ENCODE measurements at regions not wholly inside any gene's neighbourhood (a gene's known extent, or its start where the extent isn't known, plus 50 kb on each side); places are given as distances from the start of the nearest gene placed in this dataset.

DNA sequence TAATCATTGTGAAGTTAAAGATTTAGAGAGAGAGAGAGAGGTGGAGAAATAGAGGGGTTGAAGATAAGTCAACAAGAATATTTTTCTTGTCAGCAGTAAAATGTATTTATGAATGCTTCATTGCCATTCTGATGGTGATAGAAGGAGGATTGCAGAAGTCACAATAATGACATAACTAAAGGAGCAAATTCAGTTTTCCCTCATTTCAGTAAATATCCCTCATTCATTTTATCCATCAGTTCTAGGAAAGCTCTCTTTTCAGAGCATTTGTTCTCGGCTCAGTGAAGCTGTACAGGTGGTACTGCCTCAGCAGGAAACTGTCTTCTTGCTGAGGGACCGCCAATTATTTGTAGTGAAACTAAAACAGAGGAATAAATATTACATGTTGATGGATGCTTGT lies 681.4 kb downstream of the CETN3 start:
- TF ChIP-seq POLR2A (IDR thresholded peaks at IDR 0.05) = no peak
- TF ChIP-seq, protein P1, sequence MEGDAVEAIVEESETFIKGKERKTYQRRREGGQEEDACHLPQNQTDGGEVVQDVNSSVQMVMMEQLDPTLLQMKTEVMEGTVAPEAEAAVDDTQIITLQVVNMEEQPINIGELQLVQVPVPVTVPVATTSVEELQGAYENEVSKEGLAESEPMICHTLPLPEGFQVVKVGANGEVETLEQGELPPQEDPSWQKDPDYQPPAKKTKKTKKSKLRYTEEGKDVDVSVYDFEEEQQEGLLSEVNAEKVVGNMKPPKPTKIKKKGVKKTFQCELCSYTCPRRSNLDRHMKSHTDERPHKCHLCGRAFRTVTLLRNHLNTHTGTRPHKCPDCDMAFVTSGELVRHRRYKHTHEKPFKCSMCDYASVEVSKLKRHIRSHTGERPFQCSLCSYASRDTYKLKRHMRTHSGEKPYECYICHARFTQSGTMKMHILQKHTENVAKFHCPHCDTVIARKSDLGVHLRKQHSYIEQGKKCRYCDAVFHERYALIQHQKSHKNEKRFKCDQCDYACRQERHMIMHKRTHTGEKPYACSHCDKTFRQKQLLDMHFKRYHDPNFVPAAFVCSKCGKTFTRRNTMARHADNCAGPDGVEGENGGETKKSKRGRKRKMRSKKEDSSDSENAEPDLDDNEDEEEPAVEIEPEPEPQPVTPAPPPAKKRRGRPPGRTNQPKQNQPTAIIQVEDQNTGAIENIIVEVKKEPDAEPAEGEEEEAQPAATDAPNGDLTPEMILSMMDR (IDR thresholded peaks at IDR 0.05) = no peak
- no peak for TF ChIP-seq POLR2AphosphoS5 (IDR thresholded peaks at IDR 0.05)
- TF ChIP-seq EP300 (IDR thresholded peaks at IDR 0.05) = no peak
